ENCODE measurements at regions not wholly inside any gene's neighbourhood (a gene's known extent, or its start where the extent isn't known, plus 50 kb on each side); places are given as distances from the start of the nearest gene placed in this dataset.
A peak's percentile ranks its signal among the peaks of the same experiment; 100 is the strongest.

GRCh38 chr6:27188061-27188884 lies 59.2 kb upstream of the PRSS16 start:
- intact Hi-C loops (cut with micrococcal nuclease; ENCODE audit: unreplicated experiment) = loop anchor here (1.0 to 5.0 kb wide), 6 partner anchors 124 to 564 kb away; partner anchors contain the start of genes POM121L2 and ZNF184
- Histone ChIP-seq H3K4me2 (ENCODE audit: control insufficient read depth, insufficient read depth) (peak overlapping the region; percentile 9), H3K79me2 (ENCODE audit: control insufficient read depth, insufficient read depth, low read length) (no peaks in the 10 kb centered on the region), H3K27ac (ENCODE audit: control insufficient read depth, insufficient read depth) (peak overlapping the region; percentile 78), H2AFZ (ENCODE audit: control insufficient read depth, low read depth, low read length) (peak overlapping the region; percentile 40), H3K9ac (ENCODE audit: control insufficient read depth, insufficient read depth, low read length) (peak overlapping the region; percentile 77), H4K20me1 (ENCODE audit: control insufficient read depth, insufficient read depth) (no peaks in the 10 kb centered on the region), H3K4me3 (peak overlapping the region; percentile 75), H3K9me3 (replicated peaks; ENCODE audit: control insufficient read depth, insufficient read depth, low read length) (no peaks in the 10 kb centered on the region), H3K27me3 (replicated peaks in 1 of 2; ENCODE audit: control insufficient read depth in 2 of 2, insufficient read depth in 2 of 2, low read length in 1 of 2) (no peaks in the 10 kb centered on the region), H3K36me3 (ENCODE audit: control insufficient read depth in 2 of 2, insufficient read depth in 2 of 2, low read length in 1 of 2) (no peaks in the 10 kb centered on the region), H3K4me1 (ENCODE audit: control insufficient read depth, insufficient read depth, low read length) (no peaks in the 10 kb centered on the region)
- ChIA-PET POLR2A (interaction anchor here (0.6 to 1.0 kb wide), 2 partner anchors 9 to 601 kb away, joined by 3 read pairs; no protein-coding TSS in a partner anchor), CTCF (interaction anchor here (0.6 to 1.9 kb wide), 20 partner anchors 11 to 1168 kb away, joined by 3 to 14 read pairs (median 4); partner anchors contain the start of gene POM121L2), RAD21 (ENCODE audit: unreplicated experiment) (interaction anchor here (0.9 to 2.2 kb wide), 13 partner anchors 10 to 1167 kb away, joined by 3 to 7 read pairs (median 4); a partner anchor contains a TSS), SMC1A (ENCODE audit: uncharacterized antibody, unreplicated experiment) (interaction anchor here (0.7 to 2.2 kb wide), 10 partner anchors 11 to 608 kb away, joined by 3 to 11 read pairs (median 4); no protein-coding TSS in a partner anchor)
- peak; percentile 55 for DNase-seq (ENCODE audit: low read depth, low spot score)
- ATAC-seq = peak; percentile 99
- in situ Hi-C loops (cut with MboI) = no loop called here
- WGBS (ENCODE audit: insufficient coverage, insufficient replicate concordance, low lambda C conversion rate, missing lambda C conversion rate) = under 1% methylated on average over 33 of the region's 33 CpGs
- BruUV-seq (replicated peaks) = no TSS peak
- peak; percentile 83 for FAIRE-seq
- TF ChIP-seq TCF3 (IDR thresholded peaks at IDR 0.05; ENCODE audit: borderline replicate concordance, insufficient read depth, low read depth, low read length) (no peak), ASH2L (IDR thresholded peaks at IDR 0.05; ENCODE audit: borderline replicate concordance, low read depth) (peak; percentile 77; the same call in 1 of the 2 replicates), EGR1 (IDR thresholded peaks at IDR 0.05; ENCODE audit: borderline replicate concordance in 1 of 2, low read depth in 2 of 2, low read length in 2 of 2) (no peak), ZNF217 (IDR thresholded peaks at IDR 0.05) (0 out of 2 replicates have a peak, but pooled peaks have one; percentile 43), MTA2 (IDR thresholded peaks at IDR 0.05; ENCODE audit: low read depth) (peak; percentile 25; the same call in 1 of the 2 replicates), ZNF384 (IDR thresholded peaks at IDR 0.05; ENCODE audit: borderline replicate concordance, low read depth, low read length) (no peak), ZBED1 (IDR thresholded peaks at IDR 0.05; ENCODE audit: borderline replicate concordance) (no peak), MTA3 (IDR thresholded peaks at IDR 0.05; ENCODE audit: borderline replicate concordance, low read length) (0 out of 2 replicates have a peak, but pooled peaks have one; percentile 52), KAT2A (conservative IDR thresholded peaks at IDR 0.05; ENCODE audit: control insufficient read depth, low read depth, low read length) (no peak), YY1 (IDR thresholded peaks at IDR 0.05; ENCODE audit: low read depth, low read length) (peak; percentile 55; the same call in 1 of the 2 replicates), ZZZ3 (IDR thresholded peaks at IDR 0.05; ENCODE audit: control insufficient read depth, insufficient read length, low read depth) (no peak), IKZF1 (conservative IDR thresholded peaks at IDR 0.05) (peak; percentile 43), STAT1 (conservative IDR thresholded peaks at IDR 0.05) (no peak), ATF3 (IDR thresholded peaks at IDR 0.05; ENCODE audit: borderline replicate concordance, extremely low read depth, low read depth, low read length) (no peak)
- TF ChIP-seq, protein P1, sequence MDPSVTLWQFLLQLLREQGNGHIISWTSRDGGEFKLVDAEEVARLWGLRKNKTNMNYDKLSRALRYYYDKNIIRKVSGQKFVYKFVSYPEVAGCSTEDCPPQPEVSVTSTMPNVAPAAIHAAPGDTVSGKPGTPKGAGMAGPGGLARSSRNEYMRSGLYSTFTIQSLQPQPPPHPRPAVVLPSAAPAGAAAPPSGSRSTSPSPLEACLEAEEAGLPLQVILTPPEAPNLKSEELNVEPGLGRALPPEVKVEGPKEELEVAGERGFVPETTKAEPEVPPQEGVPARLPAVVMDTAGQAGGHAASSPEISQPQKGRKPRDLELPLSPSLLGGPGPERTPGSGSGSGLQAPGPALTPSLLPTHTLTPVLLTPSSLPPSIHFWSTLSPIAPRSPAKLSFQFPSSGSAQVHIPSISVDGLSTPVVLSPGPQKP (IDR thresholded peaks at IDR 0.05; ENCODE audit: low read depth, low read length) = no peak
- TF ChIP-seq, protein P2, sequence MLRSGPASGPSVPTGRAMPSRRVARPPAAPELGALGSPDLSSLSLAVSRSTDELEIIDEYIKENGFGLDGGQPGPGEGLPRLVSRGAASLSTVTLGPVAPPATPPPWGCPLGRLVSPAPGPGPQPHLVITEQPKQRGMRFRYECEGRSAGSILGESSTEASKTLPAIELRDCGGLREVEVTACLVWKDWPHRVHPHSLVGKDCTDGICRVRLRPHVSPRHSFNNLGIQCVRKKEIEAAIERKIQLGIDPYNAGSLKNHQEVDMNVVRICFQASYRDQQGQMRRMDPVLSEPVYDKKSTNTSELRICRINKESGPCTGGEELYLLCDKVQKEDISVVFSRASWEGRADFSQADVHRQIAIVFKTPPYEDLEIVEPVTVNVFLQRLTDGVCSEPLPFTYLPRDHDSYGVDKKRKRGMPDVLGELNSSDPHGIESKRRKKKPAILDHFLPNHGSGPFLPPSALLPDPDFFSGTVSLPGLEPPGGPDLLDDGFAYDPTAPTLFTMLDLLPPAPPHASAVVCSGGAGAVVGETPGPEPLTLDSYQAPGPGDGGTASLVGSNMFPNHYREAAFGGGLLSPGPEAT (IDR thresholded peaks at IDR 0.05; ENCODE audit: low read depth) = 0 out of 2 replicates have a peak, but pooled peaks have one; percentile 41
- TF ChIP-seq, protein P3, sequence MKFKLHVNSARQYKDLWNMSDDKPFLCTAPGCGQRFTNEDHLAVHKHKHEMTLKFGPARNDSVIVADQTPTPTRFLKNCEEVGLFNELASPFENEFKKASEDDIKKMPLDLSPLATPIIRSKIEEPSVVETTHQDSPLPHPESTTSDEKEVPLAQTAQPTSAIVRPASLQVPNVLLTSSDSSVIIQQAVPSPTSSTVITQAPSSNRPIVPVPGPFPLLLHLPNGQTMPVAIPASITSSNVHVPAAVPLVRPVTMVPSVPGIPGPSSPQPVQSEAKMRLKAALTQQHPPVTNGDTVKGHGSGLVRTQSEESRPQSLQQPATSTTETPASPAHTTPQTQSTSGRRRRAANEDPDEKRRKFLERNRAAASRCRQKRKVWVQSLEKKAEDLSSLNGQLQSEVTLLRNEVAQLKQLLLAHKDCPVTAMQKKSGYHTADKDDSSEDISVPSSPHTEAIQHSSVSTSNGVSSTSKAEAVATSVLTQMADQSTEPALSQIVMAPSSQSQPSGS (IDR thresholded peaks at IDR 0.05; ENCODE audit: low read length) = no peak
